A549 (cell line): ENCODE measurements at regions not wholly inside any gene's neighbourhood (a gene's known extent, or its start where the extent isn't known, plus 50 kb on each side); places are given as distances from the start of the nearest gene placed in this dataset.

Experiments used
- ATAC-seq, 2 experiments: fragments of 200-7000 bp in 1 of 2; fragments of >200 bp in 1 of 2; cut with Nextera tagmentation in 1 of 2; cut with Tn5 transposase in 1 of 2; 3 replicates each; pipeline versions ENCODE4 v1.8.0 to v1.9.1; 2018 to 2020; ENCODE audit warnings: mild to moderate bottlenecking in 1 of 2, moderate library complexity in 1 of 2
- CTCF ChIA-PET: fragments of 300-600 bp; sonication (Branson Sonifier 250); formaldehyde crosslinking; extraction: SDS; loops from one replicate; lab custom pipeline; 2021; ENCODE audit warnings: antibody characterized with exemption, inconsistent platforms; lab: Yijun Ruan, JAX
- POLR2A ChIA-PET: fragments of 350-600 bp; formaldehyde crosslinking; extraction: SDS; loops from one replicate; lab custom pipeline; 2021; ENCODE audit warnings: antibody characterized with exemption, inconsistent platforms; lab: Yijun Ruan, JAX
- DNase-seq, 2 experiments: peaks; one replicate each; pipeline versions ENCODE4 v3.0.0 to v3.0.0-alpha.2; 2011 to 2016; ENCODE audit warnings: low read depth in 1 of 2, low spot score in 1 of 2
- FAIRE-seq: peaks from 2 replicates; lab custom pipeline; 2011; peaks lifted over from hg19 to GRCh38; lab: Jason Lieb, UNC
- H3K27ac ChIP-seq, 2 experiments: fragments of >200 bp; sonication (Bioruptor Twin); formaldehyde crosslinking; 3 replicates each; pipeline ENCODE4 v1.5.1; 2016 to 2017
- H3K4me1 ChIP-seq: fragments of >200 bp; sonication (Bioruptor Twin); formaldehyde crosslinking; 3 replicates; pipeline ENCODE4 v1.6.1; 2016
- H3K4me2 ChIP-seq: fragments of >200 bp; sonication (Bioruptor Twin); formaldehyde crosslinking; 3 replicates; pipeline ENCODE4 v1.6.1; 2016
- H3K4me3 ChIP-seq: fragments of >200 bp; sonication (Bioruptor Twin); formaldehyde crosslinking; 3 replicates; pipeline ENCODE4 v1.5.1; 2016
- H3K9me3 ChIP-seq: fragments of >200 bp; sonication (Bioruptor Twin); formaldehyde crosslinking; 3 replicates; pipeline ENCODE4 v1.6.1; 2016
- BHLHE40 ChIP-seq: IDR thresholded peaks from 2 replicates; pipeline ENCODE4 v1.6.1; 2012; ENCODE audit warnings: low read depth, low read length, inconsistent platforms
- CEBPB ChIP-seq, 2 experiments: fragments of >200 bp in 1 of 2; sonication (Bioruptor Twin) in 1 of 2; formaldehyde crosslinking in 1 of 2; IDR thresholded peaks; 2 replicates each; pipeline ENCODE4 v1.6.1; 2012 to 2016
- CHD2 ChIP-seq: fragments of 150-350 bp; IDR thresholded peaks from 2 replicates; pipeline ENCODE4 v1.6.1; 2014; ENCODE audit warnings: low read length; ENCODE audit not compliant: partially characterized antibody
- EHMT2 ChIP-seq: fragments of 200-600 bp; sonication (generic); IDR thresholded peaks from 2 replicates; pipeline ENCODE4 v1.6.1; 2016; ENCODE audit warnings: antibody characterized with exemption, low read depth, mild to moderate bottlenecking, moderate library complexity
- EP300 ChIP-seq, 2 experiments: fragments of >200 bp; sonication (Bioruptor Twin); formaldehyde crosslinking; IDR thresholded peaks; 2 replicates in 1 of 2; 3 replicates in 1 of 2; pipeline ENCODE4 v1.6.1; 2016 to 2017
- ESRRA ChIP-seq: fragments of 150-350 bp; IDR thresholded peaks from 2 replicates; pipeline ENCODE4 v1.6.1; 2014; ENCODE audit warnings: mild to moderate bottlenecking, low read length, borderline replicate concordance
- FOSB ChIP-seq: fragments of 250-450 bp; sonication (Bioruptor Pico); IDR thresholded peaks from 2 replicates; pipeline ENCODE4 v1.5.0; 2020; ENCODE audit warnings: mild to moderate bottlenecking, moderate library complexity
- HOXA7 ChIP-seq: fragments of 250-450 bp; sonication (Bioruptor Pico); IDR thresholded peaks from 2 replicates; pipeline ENCODE4 v1.5.0; 2020; ENCODE audit warnings: mild to moderate bottlenecking, moderate library complexity
- HOXB13 ChIP-seq: fragments of 250-450 bp; sonication (Bioruptor Pico); IDR thresholded peaks from 2 replicates; pipeline ENCODE4 v1.5.0; 2020; ENCODE audit warnings: low read depth, mild to moderate bottlenecking, moderate library complexity
- KDM1A ChIP-seq: fragments of 200-600 bp; sonication (generic); IDR thresholded peaks from 2 replicates; pipeline ENCODE4 v1.6.1; 2016; ENCODE audit warnings: low read depth, mild to moderate bottlenecking
- KDM5A ChIP-seq: fragments of 200-600 bp; sonication (generic); IDR thresholded peaks from 2 replicates; pipeline ENCODE4 v1.6.1; 2016; ENCODE audit warnings: antibody characterized with exemption, mild to moderate bottlenecking
- MYC ChIP-seq: IDR thresholded peaks from 2 replicates; pipeline ENCODE4 v1.6.1; 2012; ENCODE audit warnings: mild to moderate bottlenecking, inconsistent platforms, low read length, improper control_type of control experiment, borderline replicate concordance
- NR3C1 ChIP-seq: fragments of >200 bp; sonication (Bioruptor Twin); formaldehyde crosslinking; IDR thresholded peaks from 3 replicates; pipeline ENCODE4 v1.6.1; 2017
- POLR2AphosphoS2 ChIP-seq: conservative IDR thresholded peaks from 2 replicates; pipeline ENCODE4 v1.6.1; 2012; ENCODE audit warnings: low read length, improper control_type of control experiment, inconsistent platforms
- RCOR1 ChIP-seq: fragments of 150-350 bp; IDR thresholded peaks from 2 replicates; pipeline ENCODE4 v1.6.1; 2014; ENCODE audit warnings: antibody characterized with exemption, low read length, low read depth
- SMC3 ChIP-seq: fragments of >200 bp; sonication (Bioruptor Twin); formaldehyde crosslinking; IDR thresholded peaks from 3 replicates; pipeline ENCODE4 v1.6.1; 2018; ENCODE audit warnings: inconsistent platforms
- ZC3H11A ChIP-seq: fragments of 450-650 bp; IDR thresholded peaks from 2 replicates; pipeline ENCODE4 v1.6.1; 2014; ENCODE audit warnings: antibody characterized with exemption, mild to moderate bottlenecking
- ZNF302 ChIP-seq: fragments of 250-450 bp; sonication (Bioruptor Pico); IDR thresholded peaks from 2 replicates; pipeline ENCODE4 v1.9.0; 2021; ENCODE audit warnings: inconsistent platforms, mild to moderate bottlenecking, moderate library complexity
- WGBS: methylation state at CpG from one replicate; pipeline ENCODE4 v1.1.6; 2017; ENCODE audit errors: missing lambda C conversion rate; 5-methylcytosine and 5-hydroxymethylcytosine counted together
- TF ChIP-seq, protein P1 (sequence below): IDR thresholded peaks from 2 replicates; pipeline ENCODE4 v1.6.1; 2012
- TF ChIP-seq, protein P2 (sequence below): IDR thresholded peaks from 2 replicates; pipeline ENCODE4 v1.6.1; 2012
- TF ChIP-seq, protein P3 (sequence below): fragments of 150-350 bp; IDR thresholded peaks from 2 replicates; pipeline ENCODE4 v1.6.1; 2014; ENCODE audit warnings: low read depth, mild to moderate bottlenecking, low read length
- TF ChIP-seq, protein P4 (sequence below): fragments of >200 bp; sonication (Bioruptor Twin); formaldehyde crosslinking; IDR thresholded peaks from 3 replicates; pipeline ENCODE4 v1.5.1; 2016
- TF ChIP-seq, protein P5 (sequence below): IDR thresholded peaks from 2 replicates; pipeline ENCODE4 v1.6.1; 2012; ENCODE audit warnings: low read depth, borderline replicate concordance

DNA sequence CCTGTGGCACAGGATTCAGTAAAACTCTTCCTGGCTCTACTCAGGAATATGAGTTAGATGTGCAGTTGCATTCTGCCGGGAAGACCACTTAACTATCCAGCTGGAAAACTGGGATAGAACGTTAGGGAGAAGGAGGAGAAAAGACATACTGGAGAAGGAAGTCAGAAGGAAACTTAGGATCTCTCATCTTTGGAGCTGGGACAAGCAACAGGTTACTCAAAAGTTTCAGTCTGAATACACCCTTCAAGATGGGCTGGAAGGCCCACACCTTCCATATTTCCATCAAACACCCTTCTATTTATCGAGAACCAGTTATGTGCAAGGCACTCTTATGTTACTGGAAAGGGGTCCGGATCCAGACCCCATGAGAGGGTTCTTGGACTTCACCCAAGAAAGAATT lies 440.4 kb upstream of the NRP1 start:
- CTCF ChIA-PET: interaction anchor here (0.6 kb wide), 1 partner anchor 9 kb away, joined by 3 read pairs; no protein-coding TSS in a partner anchor
- ATAC-seq (no peak), FAIRE-seq (no peak), DNase-seq (no peak)
- POLR2A ChIA-PET: no interaction called here
- Histone ChIP-seq H3K4me2 (no peak overlapping the region), H3K4me1 (no peaks in the 10 kb centered on the region), H3K9me3 (no peaks in the 10 kb centered on the region), H3K27ac (no peak overlapping the region)
- whole genome bisulfite sequencing: 55% methylated on average over 4 of the region's 4 CpGs
- no peak for TF ChIP-seq EP300 (IDR thresholded peaks at IDR 0.05)
- no peak for TF ChIP-seq ESRRA
- no peak for TF ChIP-seq MYC
- TF ChIP-seq KDM1A: no peak
- TF ChIP-seq, protein P1, sequence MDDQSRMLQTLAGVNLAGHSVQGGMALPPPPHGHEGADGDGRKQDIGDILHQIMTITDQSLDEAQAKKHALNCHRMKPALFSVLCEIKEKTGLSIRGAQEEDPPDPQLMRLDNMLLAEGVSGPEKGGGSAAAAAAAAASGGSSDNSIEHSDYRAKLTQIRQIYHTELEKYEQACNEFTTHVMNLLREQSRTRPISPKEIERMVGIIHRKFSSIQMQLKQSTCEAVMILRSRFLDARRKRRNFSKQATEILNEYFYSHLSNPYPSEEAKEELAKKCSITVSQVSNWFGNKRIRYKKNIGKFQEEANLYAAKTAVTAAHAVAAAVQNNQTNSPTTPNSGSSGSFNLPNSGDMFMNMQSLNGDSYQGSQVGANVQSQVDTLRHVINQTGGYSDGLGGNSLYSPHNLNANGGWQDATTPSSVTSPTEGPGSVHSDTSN: no peak
- TF ChIP-seq, protein P2, sequence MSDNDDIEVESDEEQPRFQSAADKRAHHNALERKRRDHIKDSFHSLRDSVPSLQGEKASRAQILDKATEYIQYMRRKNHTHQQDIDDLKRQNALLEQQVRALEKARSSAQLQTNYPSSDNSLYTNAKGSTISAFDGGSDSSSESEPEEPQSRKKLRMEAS: no peak
- no peak for TF ChIP-seq POLR2AphosphoS2
- no peak for TF ChIP-seq HOXB13 (CRISPR knock-in tag)
- TF ChIP-seq NR3C1: no peak
- TF ChIP-seq, protein P3, sequence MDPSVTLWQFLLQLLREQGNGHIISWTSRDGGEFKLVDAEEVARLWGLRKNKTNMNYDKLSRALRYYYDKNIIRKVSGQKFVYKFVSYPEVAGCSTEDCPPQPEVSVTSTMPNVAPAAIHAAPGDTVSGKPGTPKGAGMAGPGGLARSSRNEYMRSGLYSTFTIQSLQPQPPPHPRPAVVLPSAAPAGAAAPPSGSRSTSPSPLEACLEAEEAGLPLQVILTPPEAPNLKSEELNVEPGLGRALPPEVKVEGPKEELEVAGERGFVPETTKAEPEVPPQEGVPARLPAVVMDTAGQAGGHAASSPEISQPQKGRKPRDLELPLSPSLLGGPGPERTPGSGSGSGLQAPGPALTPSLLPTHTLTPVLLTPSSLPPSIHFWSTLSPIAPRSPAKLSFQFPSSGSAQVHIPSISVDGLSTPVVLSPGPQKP: no peak
- no peak for TF ChIP-seq CEBPB (IDR thresholded peaks at IDR 0.05)
- TF ChIP-seq, all 56 proteins: peak for 0
- no peak overlapping the region for H3K4me3 ChIP-seq

DNA sequence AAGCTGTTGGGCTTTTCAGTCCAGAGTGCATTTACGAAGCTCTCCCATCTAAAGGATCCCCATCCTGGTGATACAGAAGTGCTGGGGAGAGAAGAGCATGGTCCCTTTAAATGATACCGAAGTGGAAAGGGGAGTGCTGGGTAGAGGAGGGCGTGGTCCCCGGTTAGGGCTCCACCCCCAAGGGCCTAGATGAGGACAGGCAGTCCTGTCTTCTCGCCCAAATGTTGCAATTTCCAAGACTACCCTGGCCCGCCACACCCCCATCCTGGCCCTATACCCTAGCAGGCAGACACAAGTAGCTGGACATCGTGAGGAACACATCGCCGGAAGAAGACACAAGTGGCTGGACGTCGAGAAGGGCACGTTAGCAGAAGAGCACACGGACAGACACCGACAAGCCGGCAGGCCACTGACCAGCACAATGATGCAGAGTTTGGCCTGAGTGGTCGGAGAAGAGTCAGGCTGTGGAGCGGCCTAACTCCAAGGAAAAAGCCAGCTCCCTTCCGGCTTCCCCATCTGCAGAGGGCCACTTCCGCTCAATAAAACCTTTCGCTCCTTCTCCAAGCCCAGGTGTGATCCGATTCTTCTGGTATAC lies 439.5 kb upstream of the NRP1 start:
- ChIA-PET CTCF (interaction anchor here (0.6 kb wide), 1 partner anchor 10 kb away, joined by 3 read pairs; no protein-coding TSS in a partner anchor), POLR2A (no interaction called here)
- Histone ChIP-seq H3K4me2 (no peak overlapping the region), H3K27ac (no peak overlapping the region), H3K4me3 (no peak overlapping the region), H3K9me3 (no peaks in the 10 kb centered on the region), H3K4me1 (no peaks in the 10 kb centered on the region)
- TF ChIP-seq HOXA7 (CRISPR knock-in tag) (no peak), BHLHE40 (no peak), FOSB (CRISPR knock-in tag) (no peak), MYC (no peak), ZNF302 (no peak), KDM5A (no peak), SMC3 (no peak)
- TF ChIP-seq, protein P4, sequence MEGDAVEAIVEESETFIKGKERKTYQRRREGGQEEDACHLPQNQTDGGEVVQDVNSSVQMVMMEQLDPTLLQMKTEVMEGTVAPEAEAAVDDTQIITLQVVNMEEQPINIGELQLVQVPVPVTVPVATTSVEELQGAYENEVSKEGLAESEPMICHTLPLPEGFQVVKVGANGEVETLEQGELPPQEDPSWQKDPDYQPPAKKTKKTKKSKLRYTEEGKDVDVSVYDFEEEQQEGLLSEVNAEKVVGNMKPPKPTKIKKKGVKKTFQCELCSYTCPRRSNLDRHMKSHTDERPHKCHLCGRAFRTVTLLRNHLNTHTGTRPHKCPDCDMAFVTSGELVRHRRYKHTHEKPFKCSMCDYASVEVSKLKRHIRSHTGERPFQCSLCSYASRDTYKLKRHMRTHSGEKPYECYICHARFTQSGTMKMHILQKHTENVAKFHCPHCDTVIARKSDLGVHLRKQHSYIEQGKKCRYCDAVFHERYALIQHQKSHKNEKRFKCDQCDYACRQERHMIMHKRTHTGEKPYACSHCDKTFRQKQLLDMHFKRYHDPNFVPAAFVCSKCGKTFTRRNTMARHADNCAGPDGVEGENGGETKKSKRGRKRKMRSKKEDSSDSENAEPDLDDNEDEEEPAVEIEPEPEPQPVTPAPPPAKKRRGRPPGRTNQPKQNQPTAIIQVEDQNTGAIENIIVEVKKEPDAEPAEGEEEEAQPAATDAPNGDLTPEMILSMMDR: no peak
- TF ChIP-seq, protein P5, sequence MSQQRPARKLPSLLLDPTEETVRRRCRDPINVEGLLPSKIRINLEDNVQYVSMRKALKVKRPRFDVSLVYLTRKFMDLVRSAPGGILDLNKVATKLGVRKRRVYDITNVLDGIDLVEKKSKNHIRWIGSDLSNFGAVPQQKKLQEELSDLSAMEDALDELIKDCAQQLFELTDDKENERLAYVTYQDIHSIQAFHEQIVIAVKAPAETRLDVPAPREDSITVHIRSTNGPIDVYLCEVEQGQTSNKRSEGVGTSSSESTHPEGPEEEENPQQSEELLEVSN: no peak
- FAIRE-seq: no peak
- no peak for ATAC-seq
- WGBS: 86% methylated on average over 20 of the region's 21 CpGs
- no peak for DNase-seq

DNA sequence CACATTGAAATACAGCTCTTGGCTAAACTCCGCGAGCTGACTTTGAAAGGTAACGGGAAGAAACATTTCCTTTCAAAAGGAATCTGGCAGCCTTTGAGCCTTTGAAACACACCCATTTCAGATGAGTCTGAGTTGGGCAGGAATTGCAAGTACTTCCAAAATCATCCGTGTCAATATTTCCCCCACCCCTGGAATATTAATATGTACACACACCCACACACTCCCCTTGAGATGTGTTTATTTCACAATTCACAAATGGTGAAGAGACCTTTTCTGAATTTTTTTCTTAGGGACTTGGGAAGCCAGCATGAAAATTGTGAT lies 438.7 kb upstream of the NRP1 start:
- FAIRE-seq (no peak), ATAC-seq (no peak), DNase-seq (no peak)
- H3K9me3 ChIP-seq: no peaks in the 10 kb centered on the region
- CTCF ChIA-PET: no interaction called here
- H3K4me2 ChIP-seq: no peak overlapping the region
- POLR2A ChIA-PET: no interaction called here
- WGBS: 85% methylated on average over 4 of the region's 4 CpGs
- no peak overlapping the region for H3K4me3 ChIP-seq
- H3K4me1 ChIP-seq: no peaks in the 10 kb centered on the region
- H3K27ac ChIP-seq: no peak overlapping the region
- TF ChIP-seq, protein P1: no peak
- no peak for TF ChIP-seq RCOR1
- TF ChIP-seq CHD2: no peak
- TF ChIP-seq EHMT2: no peak
- TF ChIP-seq ZC3H11A: no peak
- TF ChIP-seq EP300 (IDR thresholded peaks at IDR 0.05): no peak
- TF ChIP-seq, protein P4: no peak
- TF ChIP-seq ZNF302: no peak
